Activated T-helper 9 cell treated with anti-CD3 and anti-CD28 coated beads, Interleukin-2, amount 50 U/mL, for 16 hours (primary cell): ENCODE measurements at regions not wholly inside any gene's neighbourhood (a gene's known extent, or its start where the extent isn't known, plus 50 kb on each side); places are given as distances from the start of the nearest gene placed in this dataset.

Experiments used
- DNase-seq: peaks from one replicate; pipeline ENCODE4 v3.0.0-alpha.2; 2020; ENCODE audit warnings: low read depth

GRCh38 chr4:138751309-138751708, 264.3 kb upstream of the NOCT start:
- DNase-seq = no peak

GRCh38 chr4:138749303-138749702, 266.3 kb upstream of the NOCT start:
- no peak for DNase-seq

- DNase-seq = no peak
These were observed 273.7 kb upstream of the NOCT start for GRCh38 chr4:138741766-138742377.

GRCh38 chr4:138740816-138741745, 274.5 kb upstream of the NOCT start:
- no peak for DNase-seq

GRCh38 chr4:138736362-138736761, 279.2 kb upstream of the NOCT start:
- no peak for DNase-seq

GRCh38 chr4:138734746-138735145, 280.8 kb upstream of the NOCT start:
- no peak for DNase-seq

- no peak for DNase-seq
These were observed 287.0 kb upstream of the NOCT start for GRCh38 chr4:138728566-138728965.

GRCh38 chr4:138727731-138728130, 287.9 kb upstream of the NOCT start:
- no peak for DNase-seq

GRCh38 chr4:138724530-138724929, 291.1 kb upstream of the NOCT start:
- no peak for DNase-seq

GRCh38 chr4:138716559-138717335, 298.8 kb upstream of the NOCT start:
- DNase-seq = no peak

GRCh38 chr4:138710297-138710696, 305.3 kb upstream of the NOCT start:
- DNase-seq = no peak

GRCh38 chr4:138709859-138710258, 305.7 kb upstream of the NOCT start:
- no peak for DNase-seq

GRCh38 chr4:138707746-138708677, 307.6 kb upstream of the NOCT start:
- no peak for DNase-seq

GRCh38 chr4:138706201-138706600, 309.4 kb upstream of the NOCT start:
- DNase-seq = no peak

- DNase-seq = no peak
These were observed 313.3 kb upstream of the NOCT start for GRCh38 chr4:138702190-138702824.

GRCh38 chr4:138698641-138699040, 316.9 kb upstream of the NOCT start:
- no peak for DNase-seq

GRCh38 chr4:138697851-138698250, 317.7 kb upstream of the NOCT start:
- no peak for DNase-seq

- DNase-seq = no peak
These were observed 318.8 kb upstream of the NOCT start for GRCh38 chr4:138696771-138697170.

- DNase-seq = no peak
These were observed 319.5 kb upstream of the NOCT start for GRCh38 chr4:138696058-138696457.

- no peak for DNase-seq
These were observed 322.1 kb upstream of the NOCT start for GRCh38 chr4:138693526-138693925.

GRCh38 chr4:138692411-138692810, 323.2 kb upstream of the NOCT start:
- no peak for DNase-seq
